HepG2 (cell line): ENCODE measurements at regions not wholly inside any gene's neighbourhood (a gene's known extent, or its start where the extent isn't known, plus 50 kb on each side); places are given as distances from the start of the nearest gene placed in this dataset.

Source experiments
- ATAC-seq: fragments of 200-7000 bp; cut with Tn5 transposase; 3 replicates; pipeline ENCODE4 v1.9.1; 2020; ENCODE audit warnings: mild to moderate bottlenecking, moderate library complexity
- BruUV-seq: library from RNA; stranded (reverse); fragments of 400-500 nt; replicated peaks from 2 replicates; lab custom pipeline; 2021; lab: Mats Ljungman, UMichigan
- CTCF ChIA-PET: fragments of 300-600 bp; formaldehyde crosslinking; extraction: SDS; loops from one replicate; lab custom pipeline; 2021; ENCODE audit warnings: low total read pairs, inconsistent platforms, low intra/inter-chr PET ratio; lab: Yijun Ruan, JAX
- POLR2A ChIA-PET: fragments of 350-600 bp; sonication (Branson Sonifier 250); formaldehyde crosslinking; loops from one replicate; lab custom pipeline; 2020; ENCODE audit warnings: antibody characterized with exemption, inconsistent platforms; lab: Yijun Ruan, JAX
- DNase-seq: peaks from one replicate; pipeline ENCODE4 v3.0.0-alpha.2; 2015; ENCODE audit warnings: low spot score
- FAIRE-seq: peaks from 3 replicates; lab custom pipeline; 2011; peaks lifted over from hg19 to GRCh38; lab: Jason Lieb, UNC
- H2AFZ ChIP-seq: one replicate; pipeline ENCODE4 v1.6.1; 2011; ENCODE audit warnings: low read length, inconsistent platforms
- H3K27ac ChIP-seq: fragments of 300-600 bp; 3 replicates; pipeline ENCODE4 v1.8.0; 2011; ENCODE audit warnings: mixed run types, mild to moderate bottlenecking, mixed read lengths, low read length, inconsistent platforms; ENCODE audit not compliant: insufficient read depth; ENCODE audit errors: extremely low read length
- H3K27me3 ChIP-seq, 2 experiments: fragments of 200-600 bp in 1 of 2; 2 replicates in 1 of 2; 3 replicates in 1 of 2; pipeline versions ENCODE4 v1.6.0 to v1.8.0; 2011; ENCODE audit warnings: low read length in 2 of 2, mild to moderate bottlenecking in 2 of 2, moderate library complexity in 2 of 2, inconsistent platforms in 1 of 2; ENCODE audit not compliant: insufficient read depth in 2 of 2, control insufficient read depth in 1 of 2
- H3K36me3 ChIP-seq, 2 experiments: fragments of 200-600 bp in 1 of 2; replicated peaks in 1 of 2; 2 replicates in 1 of 2; 3 replicates in 1 of 2; pipeline versions ENCODE4 v1.5.1 to v1.8.0; 2011; ENCODE audit warnings: low read length in 2 of 2, inconsistent platforms in 1 of 2; ENCODE audit not compliant: insufficient read depth in 2 of 2, control insufficient read depth in 1 of 2
- H3K4me1 ChIP-seq: 2 replicates; pipeline ENCODE4 v1.5.1; 2012; ENCODE audit warnings: low read length, inconsistent platforms; ENCODE audit not compliant: insufficient read depth
- H3K4me2 ChIP-seq: 2 replicates; pipeline ENCODE4 v1.6.0; 2011; ENCODE audit warnings: low read depth, low read length, inconsistent platforms
- H3K4me3 ChIP-seq, 3 experiments: fragments of 200-600 bp in 1 of 3; sonication (generic), shearing (Covaris generic) in 1 of 3; replicated peaks in 1 of 3; 2 replicates each; pipeline ENCODE4 v1.5.1; 2011 to 2016; ENCODE audit warnings: low read length in 3 of 3, inconsistent platforms in 2 of 3, low read depth in 2 of 3, mild to moderate bottlenecking in 2 of 3, control low read depth in 1 of 3, mixed read lengths in 1 of 3; ENCODE audit not compliant: insufficient read depth in 1 of 3
- H3K79me2 ChIP-seq: one replicate; pipeline ENCODE4 v1.6.1; 2011; ENCODE audit warnings: low read length, inconsistent platforms; ENCODE audit not compliant: insufficient read depth
- H3K9ac ChIP-seq: 2 replicates; pipeline ENCODE4 v1.6.0; 2011; ENCODE audit warnings: mild to moderate bottlenecking, low read depth, low read length, inconsistent platforms; ENCODE audit not compliant: insufficient read depth
- H3K9me3 ChIP-seq: 2 replicates; pipeline ENCODE4 v1.5.1; 2012; ENCODE audit warnings: mild to moderate bottlenecking, low read length
- H4K20me1 ChIP-seq: 2 replicates; pipeline ENCODE4 v1.6.0; 2011; ENCODE audit warnings: inconsistent platforms, mild to moderate bottlenecking, low read length, moderate library complexity; ENCODE audit not compliant: insufficient read depth
- ELK4 ChIP-seq: sonication (generic); formaldehyde crosslinking; IDR thresholded peaks from 2 replicates; pipeline ENCODE4 v1.9.0; 2021; ENCODE audit warnings: missing genetic modification reagents, borderline replicate concordance
- HMGA1 ChIP-seq: sonication (generic); formaldehyde crosslinking; conservative IDR thresholded peaks from 2 replicates; pipeline ENCODE4 v1.4.0; 2020; ENCODE audit warnings: missing genetic modification reagents
- IRF9 ChIP-seq: sonication (generic); formaldehyde crosslinking; IDR thresholded peaks from 2 replicates; pipeline ENCODE4 v1.8.0; 2022; ENCODE audit warnings: missing genetic modification reagents, mild to moderate bottlenecking, borderline replicate concordance
- KDM4B ChIP-seq: sonication (generic); formaldehyde crosslinking; IDR thresholded peaks from 2 replicates; pipeline ENCODE4 v1.4.0; 2020; ENCODE audit warnings: missing genetic modification reagents
- MLXIP ChIP-seq: sonication (generic); formaldehyde crosslinking; IDR thresholded peaks from 2 replicates; pipeline ENCODE4 v1.9.0; 2021; ENCODE audit warnings: missing genetic modification reagents, borderline replicate concordance
- MZF1 ChIP-seq: sonication (generic); formaldehyde crosslinking; IDR thresholded peaks from 2 replicates; pipeline ENCODE4 v1.8.1; 2023; ENCODE audit warnings: mild to moderate bottlenecking, missing genetic modification reagents, borderline replicate concordance
- NFIC ChIP-seq: IDR thresholded peaks from 2 replicates; pipeline ENCODE4 v1.6.1; 2012; ENCODE audit warnings: mild to moderate bottlenecking, low read length, inconsistent platforms
- SALL1 ChIP-seq: sonication (generic); formaldehyde crosslinking; IDR thresholded peaks from 2 replicates; pipeline ENCODE4 v1.8.0; 2022; ENCODE audit warnings: mild to moderate bottlenecking, missing genetic modification reagents
- ZFP36 ChIP-seq: fragments of 150-350 bp; IDR thresholded peaks from 2 replicates; pipeline ENCODE4 v1.6.1; 2018; ENCODE audit warnings: borderline replicate concordance, low read length, low read depth; ENCODE audit not compliant: partially characterized antibody
- ZNF24 ChIP-seq: fragments of 450-650 bp; IDR thresholded peaks from 2 replicates; pipeline ENCODE4 v1.6.1; 2017; ENCODE audit warnings: antibody characterized with exemption, mild to moderate bottlenecking
- ZNF280B ChIP-seq: sonication (generic); formaldehyde crosslinking; IDR thresholded peaks from 2 replicates; pipeline ENCODE4 v1.5.0; 2020; ENCODE audit warnings: missing genetic modification reagents, mild to moderate bottlenecking, borderline replicate concordance
- ZNF674 ChIP-seq: sonication (generic); formaldehyde crosslinking; IDR thresholded peaks from 2 replicates; pipeline ENCODE4 v1.5.0; 2020; ENCODE audit warnings: low read depth, mild to moderate bottlenecking, missing genetic modification reagents
- ZNF772 ChIP-seq: sonication (generic); formaldehyde crosslinking; IDR thresholded peaks from 2 replicates; pipeline ENCODE4 v1.5.0; 2020; ENCODE audit warnings: mild to moderate bottlenecking, missing genetic modification reagents
- WGBS: methylation state at CpG from one replicate; pipeline ENCODE4 v1.1.6; 2017; ENCODE audit warnings: low lambda C conversion rate; 5-methylcytosine and 5-hydroxymethylcytosine counted together
- in situ Hi-C: cut with HindIII; loops from 2 replicates; pipeline ENCODE4 v1.10.0; 2017; ENCODE audit warnings: low pct_unique_long_range_greater_than_20kb; ENCODE audit not compliant: extremely low pct_ligation_motif_present
- intact Hi-C: fragments of 100-400 bp; cut with micrococcal nuclease; formaldehyde crosslinking; loops from one replicate; pipeline ENCODE4 v1.10.0; 2022; ENCODE audit not compliant: unreplicated experiment

- no peak overlapping the region for H3K27ac ChIP-seq
- no peak overlapping the region for H3K9ac ChIP-seq
- DNase-seq (no peak), FAIRE-seq (no peak), ATAC-seq (no peak)
- TF ChIP-seq KDM4B (no peak), MLXIP (CRISPR knock-in tag) (no peak)
- no peaks in the 10 kb centered on the region for H3K79me2 ChIP-seq
- no peak overlapping the region for H3K4me3 ChIP-seq
- intact Hi-C loops = no loop called here
- H3K4me2 ChIP-seq = no peak overlapping the region
- H3K4me1 ChIP-seq = no peaks in the 10 kb centered on the region
- CTCF ChIA-PET = no interaction called here
- 5% methylated on average over 2 of the region's 2 CpGs for WGBS
- no peaks in the 10 kb centered on the region for H3K36me3 ChIP-seq
- H2AFZ ChIP-seq = no peak overlapping the region
- H4K20me1 ChIP-seq = no peaks in the 10 kb centered on the region
- POLR2A ChIA-PET = no interaction called here
- H3K9me3 ChIP-seq = peaks cover 18% of the 10 kb centered on the region; the same call in 1 of the 2 replicates
- H3K27me3 ChIP-seq = no peaks in the 10 kb centered on the region
- in situ Hi-C loops = no loop called here
- BruUV-seq = no TSS peak
These were observed 183.7 kb upstream of the DIO2 start for GRCh38 chr14:80395031-80395430.

- CTCF ChIA-PET = no interaction called here
- ATAC-seq (no peak), DNase-seq (no peak), FAIRE-seq (no peak)
- H3K9ac ChIP-seq = no peak overlapping the region
- H3K4me3 ChIP-seq = no peak overlapping the region
- intact Hi-C loops = no loop called here
- no TSS peak for BruUV-seq
- no peak overlapping the region for H3K4me2 ChIP-seq
- H3K4me1 ChIP-seq = no peaks in the 10 kb centered on the region
- in situ Hi-C loops = no loop called here
- peaks cover 12% of the 10 kb centered on the region; the same call in 1 of the 2 replicates for H3K9me3 ChIP-seq
- H4K20me1 ChIP-seq = no peaks in the 10 kb centered on the region
- H3K27ac ChIP-seq = no peak overlapping the region
- no peak overlapping the region for H2AFZ ChIP-seq
- H3K79me2 ChIP-seq = no peaks in the 10 kb centered on the region
- no peaks in the 10 kb centered on the region for H3K27me3 ChIP-seq
- WGBS = 0% methylated on average over 1 of the region's 1 CpG
- POLR2A ChIA-PET = no interaction called here
- no peaks in the 10 kb centered on the region for H3K36me3 ChIP-seq
- TF ChIP-seq HMGA1 (CRISPR knock-in tag) = no peak
- TF ChIP-seq NFIC = no peak
- no peak for TF ChIP-seq ZNF674 (CRISPR knock-in tag)
- TF ChIP-seq ZFP36 = no peak
- TF ChIP-seq MZF1 (CRISPR knock-in tag) = no peak
- TF ChIP-seq ZNF280B (CRISPR knock-in tag) = no peak
- TF ChIP-seq ELK4 (CRISPR knock-in tag) = no peak
- no peak for TF ChIP-seq SALL1
- TF ChIP-seq ZNF772 (CRISPR knock-in tag) = no peak
- no peak for TF ChIP-seq IRF9 (CRISPR knock-in tag)
- TF ChIP-seq ZNF24 = no peak
These were observed 182.5 kb upstream of the DIO2 start for GRCh38 chr14:80393766-80394165.
